ENCODE measurements at regions not wholly inside any gene's neighbourhood (a gene's known extent, or its start where the extent isn't known, plus 50 kb on each side); places are given as distances from the start of the nearest gene placed in this dataset.
A peak's percentile ranks its signal among the peaks of the same experiment; 100 is the strongest.

DNA sequence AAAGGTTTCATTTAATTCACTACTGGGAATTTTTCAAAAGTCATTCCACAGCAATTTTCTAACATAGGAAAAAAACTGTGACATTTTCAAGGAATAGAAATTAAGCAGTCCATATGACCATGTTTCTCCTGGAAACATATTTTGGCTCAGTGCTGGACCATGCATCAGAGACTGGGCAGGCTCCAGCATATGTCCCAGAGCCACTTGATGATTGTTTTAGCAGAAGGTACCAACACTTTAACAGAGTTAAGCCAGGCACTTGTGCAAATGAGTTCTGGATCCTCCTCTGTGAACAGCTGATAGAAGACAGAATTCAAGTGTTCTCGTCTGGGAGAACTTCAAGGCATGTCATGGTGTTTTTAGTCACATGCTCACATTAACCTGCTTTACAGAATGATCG, 516.3 kb downstream of the COL12A1 start:
- in situ Hi-C loops (cut with HindIII; ENCODE audit: low pct_unique_long_range_greater_than_20kb, low sequenced_read_pairs) = no loop called here
- DNase-seq (ENCODE audit: low read depth) = no peak

DNA sequence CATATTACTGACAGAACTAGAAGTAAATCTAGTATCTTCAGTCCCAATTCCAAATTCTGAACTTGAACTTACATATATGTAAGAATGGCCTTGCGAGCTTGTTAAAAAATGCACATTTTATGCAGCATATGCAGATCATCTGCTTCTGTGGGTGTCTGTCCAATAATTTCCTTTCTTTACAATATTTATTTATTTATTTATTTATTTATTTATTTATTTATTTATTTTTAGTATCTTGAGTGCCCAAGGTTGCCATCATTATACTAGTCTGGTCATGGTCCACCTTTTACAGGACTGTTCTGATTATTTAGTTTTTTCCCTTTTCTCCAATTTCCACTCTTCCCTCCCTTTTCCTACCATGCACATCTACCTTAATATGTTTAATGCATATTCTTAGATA, 528.4 kb downstream of the COL12A1 start:
- no peak for DNase-seq (ENCODE audit: low read depth)
- in situ Hi-C loops (cut with HindIII; ENCODE audit: low pct_unique_long_range_greater_than_20kb, low sequenced_read_pairs) = no loop called here

DNA sequence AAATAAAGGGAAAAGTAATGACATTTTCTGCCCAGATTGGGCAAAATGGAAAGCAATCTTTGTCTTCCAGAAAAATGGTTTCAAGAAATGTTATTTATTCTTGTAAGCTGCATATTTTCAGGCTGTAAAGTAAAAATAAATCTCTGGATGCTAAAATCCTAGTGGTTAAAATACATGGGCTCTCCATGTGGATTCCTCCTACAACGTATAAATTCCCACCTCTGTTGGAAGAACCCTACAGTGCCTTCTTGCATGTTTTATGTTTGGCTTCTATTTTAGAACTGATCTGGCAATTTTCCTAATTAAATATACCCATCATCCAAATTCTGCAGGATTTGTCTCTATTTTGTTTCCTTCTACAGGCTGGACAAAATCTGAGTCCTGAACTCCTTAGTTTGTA, 528.9 kb downstream of the COL12A1 start:
- no peak for DNase-seq (ENCODE audit: low read depth)
- in situ Hi-C loops (cut with HindIII; ENCODE audit: low pct_unique_long_range_greater_than_20kb, low sequenced_read_pairs) = no loop called here

DNA sequence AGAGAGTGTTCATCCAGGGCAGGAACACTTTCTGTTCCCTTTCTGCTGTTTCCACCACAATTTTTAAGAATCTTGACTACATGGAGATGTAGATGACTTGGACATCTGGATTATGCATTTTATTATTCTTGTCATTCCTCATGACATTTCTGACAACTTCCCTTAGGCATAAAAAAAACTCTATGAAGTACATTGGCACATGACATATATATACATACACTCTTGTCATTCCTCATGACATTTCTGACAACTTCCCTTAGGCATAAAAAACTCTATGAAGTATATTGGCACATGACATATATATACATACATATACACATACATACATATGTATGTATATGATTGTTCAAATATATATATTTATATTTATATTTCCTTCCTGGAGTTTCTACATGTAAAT, 531.5 kb downstream of the COL12A1 start:
- in situ Hi-C loops (cut with HindIII; ENCODE audit: low pct_unique_long_range_greater_than_20kb, low sequenced_read_pairs) = no loop called here
- no peak for DNase-seq (ENCODE audit: low read depth)

DNA sequence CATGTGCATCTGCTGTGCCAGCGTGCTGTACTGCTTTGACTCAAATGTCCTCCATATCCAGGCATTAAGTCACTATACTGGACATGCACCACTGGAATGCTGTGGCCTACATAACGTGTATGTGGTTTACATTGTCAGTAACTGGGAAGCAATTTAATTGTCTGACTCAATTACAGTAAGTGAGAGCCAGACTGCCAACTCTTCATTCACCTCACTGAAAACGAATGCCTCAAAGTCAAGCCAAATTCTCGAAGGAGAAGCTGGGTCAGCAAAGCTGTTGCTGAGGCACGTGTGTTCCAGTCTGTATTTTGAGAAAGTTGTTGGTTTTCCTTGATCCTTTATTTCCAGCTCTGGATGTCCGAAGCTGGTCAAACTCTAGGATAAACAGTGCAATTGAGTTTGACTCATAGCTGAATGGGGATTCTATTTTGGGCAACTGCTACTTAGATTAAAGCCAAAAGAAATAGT, 534.3 kb downstream of the COL12A1 start:
- no peak for DNase-seq (ENCODE audit: low read depth)
- in situ Hi-C loops (cut with HindIII; ENCODE audit: low pct_unique_long_range_greater_than_20kb, low sequenced_read_pairs) = no loop called here

DNA sequence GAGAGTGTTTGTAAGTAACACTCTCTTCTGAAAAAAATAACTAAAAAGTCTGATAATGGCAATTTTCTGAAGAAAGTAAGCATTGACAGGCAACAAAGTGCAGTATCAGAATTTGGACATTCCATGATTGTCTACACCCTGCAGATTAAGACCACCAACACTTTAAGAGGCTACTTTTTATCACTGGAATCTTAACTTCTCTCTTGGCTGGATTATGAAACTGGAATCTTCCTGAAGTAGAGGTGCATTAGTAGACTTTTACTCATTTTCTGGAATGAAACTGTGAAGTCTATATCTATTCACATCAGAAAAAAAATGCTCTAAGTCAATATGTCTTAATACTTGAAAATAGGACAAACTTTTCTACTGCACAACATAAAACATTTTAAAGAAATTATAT, 547.5 kb downstream of the COL12A1 start:
- in situ Hi-C loops (cut with HindIII; ENCODE audit: low pct_unique_long_range_greater_than_20kb, low sequenced_read_pairs) = no loop called here
- no peak for DNase-seq (ENCODE audit: low read depth)

DNA sequence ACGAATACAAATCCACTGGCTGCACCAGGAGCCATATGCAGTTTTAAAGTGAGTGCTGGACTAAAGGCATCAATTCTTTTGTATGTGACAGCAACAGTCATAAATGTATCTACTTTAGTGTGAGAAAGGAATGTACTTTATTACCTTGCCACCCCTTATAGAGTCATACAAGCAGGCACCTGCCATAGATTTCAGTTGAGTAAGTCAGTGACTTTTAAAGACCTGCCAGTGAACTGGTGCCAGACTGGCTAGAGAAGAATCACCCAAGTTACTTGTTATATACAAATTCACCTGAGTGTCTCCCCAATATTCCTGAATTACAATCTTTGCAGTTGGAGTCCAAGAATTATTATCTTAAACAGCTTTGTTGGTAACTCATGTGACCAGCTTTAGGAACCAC, 547.9 kb downstream of the COL12A1 start:
- no peak for DNase-seq (ENCODE audit: low read depth)
- in situ Hi-C loops (cut with HindIII; ENCODE audit: low pct_unique_long_range_greater_than_20kb, low sequenced_read_pairs) = no loop called here

DNA sequence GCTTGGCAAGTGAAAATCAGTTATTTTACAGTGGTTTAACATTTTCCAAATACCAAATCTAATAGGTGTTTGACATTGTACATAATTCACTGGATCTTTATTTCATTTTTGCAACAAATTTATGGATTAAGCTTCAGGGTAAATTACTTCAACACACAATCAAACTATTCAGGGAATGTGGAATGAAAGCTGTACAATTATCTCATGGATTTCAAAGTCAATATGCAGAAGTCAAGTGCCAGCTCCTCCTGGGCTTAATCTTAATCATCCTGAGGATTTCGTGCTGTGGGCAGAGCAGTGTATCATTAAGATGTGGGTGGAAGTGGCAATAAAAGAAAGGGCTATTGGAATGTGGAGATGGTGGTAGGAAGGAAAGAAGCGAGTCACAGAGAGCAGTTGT, 548.8 kb downstream of the COL12A1 start:
- no peak for DNase-seq (ENCODE audit: low read depth)
- in situ Hi-C loops (cut with HindIII; ENCODE audit: low pct_unique_long_range_greater_than_20kb, low sequenced_read_pairs) = no loop called here

DNA sequence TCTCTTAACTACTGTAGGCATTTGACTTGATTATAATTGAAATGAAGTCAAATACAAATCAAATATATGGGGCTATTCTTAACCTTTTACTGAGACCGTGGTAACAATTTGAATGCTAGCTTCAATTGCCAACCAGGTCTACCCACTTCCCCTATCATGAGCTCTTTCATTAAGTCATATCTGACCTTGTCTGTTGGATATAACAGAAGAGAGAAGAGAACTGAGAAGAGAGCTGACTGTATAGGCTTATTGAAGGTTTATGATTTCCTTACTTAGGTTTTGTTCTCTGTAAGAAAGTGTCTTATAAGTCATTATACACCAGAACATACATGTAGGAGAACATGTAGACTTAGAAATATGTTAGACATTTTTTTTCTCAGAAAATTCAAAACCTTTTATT, 549.4 kb downstream of the COL12A1 start:
- DNase-seq (ENCODE audit: low read depth) = no peak
- in situ Hi-C loops (cut with HindIII; ENCODE audit: low pct_unique_long_range_greater_than_20kb, low sequenced_read_pairs) = no loop called here

DNA sequence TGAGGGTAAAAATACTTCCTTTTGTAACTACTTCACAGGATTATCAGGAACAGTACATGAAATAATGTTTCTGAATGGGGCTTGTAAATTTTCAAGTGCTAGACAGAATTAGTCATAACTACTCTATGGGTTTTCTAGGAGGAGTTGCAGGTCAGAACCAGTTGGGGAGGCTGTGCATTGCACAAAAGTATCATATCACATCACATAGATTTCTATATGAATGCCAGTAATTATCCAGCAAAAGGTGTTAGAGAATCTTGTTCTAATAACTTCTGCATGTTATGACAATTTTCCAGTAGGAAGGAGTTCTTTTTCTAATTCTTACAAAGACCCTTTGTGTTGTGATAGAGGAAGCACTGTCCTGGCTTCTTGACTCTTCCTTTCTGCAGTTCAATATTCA, 551.6 kb downstream of the COL12A1 start:
- in situ Hi-C loops (cut with HindIII; ENCODE audit: low pct_unique_long_range_greater_than_20kb, low sequenced_read_pairs) = no loop called here
- DNase-seq (ENCODE audit: low read depth) = no peak

DNA sequence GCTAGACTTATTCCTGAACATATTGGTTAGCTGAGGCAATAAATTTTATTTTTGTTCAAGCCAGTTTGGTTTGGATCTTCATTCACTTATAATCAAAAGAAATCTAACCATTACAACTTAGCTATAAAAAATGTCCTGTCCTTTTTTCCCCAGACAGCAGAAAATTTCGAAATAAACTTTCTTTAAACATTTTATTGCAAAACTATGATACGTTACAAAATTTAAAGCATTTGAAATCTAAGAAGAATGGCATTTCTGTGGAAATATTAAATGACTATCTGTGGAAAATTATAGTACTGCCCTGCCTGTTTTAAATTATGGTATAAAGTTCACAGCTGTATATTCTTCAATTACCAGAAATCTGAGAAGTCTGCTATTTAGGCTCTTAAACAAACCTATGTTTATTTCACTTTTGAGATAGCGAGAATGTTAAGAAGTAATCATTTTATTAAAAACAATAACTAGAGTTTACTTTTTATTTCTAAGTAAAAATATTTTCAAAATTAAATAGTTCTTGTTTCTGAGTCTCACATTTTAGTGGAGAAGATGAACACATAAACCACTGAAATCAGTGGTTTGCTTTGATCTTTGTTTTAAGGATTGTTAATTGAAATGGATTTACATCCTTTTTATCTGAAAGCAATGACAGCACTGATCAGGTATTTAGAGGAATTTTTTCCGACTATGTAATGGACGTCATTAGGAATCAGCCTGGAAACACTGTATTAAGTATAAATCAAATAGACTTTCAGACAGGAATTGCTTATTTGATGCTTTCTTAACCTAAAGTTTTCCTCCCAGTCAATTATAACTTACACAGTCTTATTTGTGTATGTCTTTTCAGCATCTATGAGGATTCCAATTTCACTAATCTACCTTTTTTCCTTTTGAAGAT, 553.7 kb downstream of the COL12A1 start:
- DNase-seq (ENCODE audit: low read depth) = no peak
- in situ Hi-C loops (cut with HindIII; ENCODE audit: low pct_unique_long_range_greater_than_20kb, low sequenced_read_pairs) = no loop called here

DNA sequence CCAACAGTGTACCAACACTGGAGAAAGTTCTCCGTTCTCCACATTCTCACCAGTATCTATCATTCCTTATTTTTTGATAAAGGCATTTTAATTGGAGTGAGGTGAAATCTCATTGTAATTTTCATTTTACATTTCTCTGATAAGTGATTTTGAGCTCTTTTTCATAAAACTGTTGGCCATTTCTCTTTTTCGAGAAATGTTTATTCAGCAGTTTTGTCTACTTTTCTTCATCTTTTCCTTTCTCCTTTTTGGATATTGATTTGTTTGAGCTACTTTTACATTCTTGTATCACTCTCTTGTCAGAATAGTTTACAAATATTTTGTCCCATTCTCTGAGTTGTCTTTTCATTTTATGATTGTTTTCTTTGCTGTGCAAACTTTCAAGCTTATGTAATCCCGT, 555.2 kb downstream of the COL12A1 start:
- in situ Hi-C loops (cut with HindIII; ENCODE audit: low pct_unique_long_range_greater_than_20kb, low sequenced_read_pairs) = no loop called here
- no peak for DNase-seq (ENCODE audit: low read depth)

DNA sequence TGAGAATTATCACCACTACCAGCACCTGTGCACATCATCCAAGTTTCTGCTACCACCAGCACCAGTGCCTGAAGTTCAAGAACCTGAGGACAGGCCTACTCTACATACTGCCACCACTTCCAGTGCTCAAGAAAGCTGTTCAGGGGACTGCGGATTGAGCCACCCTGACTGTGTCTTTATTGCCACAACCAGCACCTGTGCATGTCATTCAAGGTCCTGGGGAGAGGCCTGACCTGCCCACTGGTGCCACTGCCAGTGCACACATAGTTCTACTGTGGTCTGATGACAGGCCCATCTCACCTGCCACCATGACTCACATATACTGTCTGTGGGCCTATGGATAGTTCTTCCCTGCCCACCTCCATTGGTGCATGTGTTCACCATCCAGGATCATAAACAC, 559.4 kb downstream of the COL12A1 start:
- in situ Hi-C loops (cut with HindIII; ENCODE audit: low pct_unique_long_range_greater_than_20kb, low sequenced_read_pairs) = no loop called here
- DNase-seq (ENCODE audit: low read depth) = no peak

DNA sequence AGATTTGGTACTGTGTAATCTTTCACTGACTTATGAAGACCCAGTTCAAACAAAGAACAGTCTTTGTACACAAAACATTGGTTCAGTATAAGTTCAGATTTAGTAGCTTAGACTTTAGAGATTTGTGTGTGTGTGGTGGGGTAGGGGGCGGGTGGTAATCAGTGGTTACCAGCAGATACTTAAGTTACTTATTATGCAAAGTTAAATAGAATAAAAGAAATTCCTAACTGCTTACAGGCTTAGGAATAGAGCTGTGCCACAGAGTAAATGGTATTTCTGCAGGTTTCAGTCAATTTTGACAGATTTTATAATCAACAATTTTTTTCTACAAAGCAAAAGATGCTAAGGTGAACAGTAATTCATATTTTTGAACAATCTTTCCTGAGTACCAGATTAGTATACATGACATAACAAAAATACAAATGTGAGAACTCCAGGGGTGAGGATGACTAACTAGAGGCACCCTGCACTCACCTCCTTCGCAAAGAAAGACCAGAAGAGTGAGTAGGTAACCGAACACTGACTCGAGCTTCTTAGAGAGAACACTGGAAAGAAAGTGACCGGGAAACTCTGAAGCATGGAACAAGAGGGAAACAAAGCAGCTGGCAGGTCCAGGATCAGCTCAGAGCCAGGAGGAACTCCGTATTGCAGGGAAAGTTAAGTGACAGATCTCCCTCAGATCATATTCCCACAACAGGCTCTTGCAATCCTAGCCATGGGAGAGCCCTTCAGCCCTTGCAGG, 560.6 kb downstream of the COL12A1 start:
- in situ Hi-C loops (cut with HindIII; ENCODE audit: low pct_unique_long_range_greater_than_20kb, low sequenced_read_pairs) = no loop called here
- DNase-seq (ENCODE audit: low read depth) = no peak

DNA sequence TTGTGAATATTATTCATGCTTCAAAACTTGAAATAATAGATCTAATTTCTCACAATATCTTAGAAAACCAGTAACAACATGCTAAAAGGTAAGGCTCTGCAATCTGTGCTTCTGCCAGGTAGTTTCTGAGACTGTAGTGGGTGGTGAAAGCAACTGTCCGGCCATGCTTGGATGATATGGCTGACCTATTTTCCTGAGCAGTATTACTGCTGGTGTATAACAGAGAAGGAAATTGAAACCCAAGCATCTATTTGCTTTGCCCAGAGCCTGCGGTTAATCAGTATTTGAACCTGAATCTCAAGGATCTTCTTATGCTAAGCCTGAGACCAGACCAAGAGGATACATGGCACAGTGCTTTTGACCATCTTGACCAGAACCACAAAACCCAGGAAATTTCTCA, 563.8 kb downstream of the COL12A1 start:
- in situ Hi-C loops (cut with HindIII; ENCODE audit: low pct_unique_long_range_greater_than_20kb, low sequenced_read_pairs) = no loop called here
- no peak for DNase-seq (ENCODE audit: low read depth)

DNA sequence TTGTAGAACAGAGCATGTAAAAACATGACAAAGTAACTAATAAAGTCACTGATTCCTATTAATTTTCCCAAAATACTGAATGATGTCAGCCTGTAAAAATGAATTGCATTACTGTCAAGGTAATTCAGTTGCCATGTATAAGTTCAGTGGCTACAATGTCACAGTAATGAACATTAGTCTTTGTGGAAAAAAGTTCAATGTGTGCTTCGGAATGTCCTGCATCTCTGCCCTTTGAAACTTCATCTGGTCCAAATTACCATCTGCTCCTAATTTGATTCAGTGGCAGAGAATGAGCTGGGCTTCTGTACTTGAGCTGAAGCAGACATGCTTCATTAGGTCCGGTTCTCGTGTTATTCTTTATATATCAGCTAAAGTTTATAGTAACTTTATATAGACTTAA, 567.4 kb downstream of the COL12A1 start:
- in situ Hi-C loops (cut with HindIII; ENCODE audit: low pct_unique_long_range_greater_than_20kb, low sequenced_read_pairs) = no loop called here
- no peak for DNase-seq (ENCODE audit: low read depth)

DNA sequence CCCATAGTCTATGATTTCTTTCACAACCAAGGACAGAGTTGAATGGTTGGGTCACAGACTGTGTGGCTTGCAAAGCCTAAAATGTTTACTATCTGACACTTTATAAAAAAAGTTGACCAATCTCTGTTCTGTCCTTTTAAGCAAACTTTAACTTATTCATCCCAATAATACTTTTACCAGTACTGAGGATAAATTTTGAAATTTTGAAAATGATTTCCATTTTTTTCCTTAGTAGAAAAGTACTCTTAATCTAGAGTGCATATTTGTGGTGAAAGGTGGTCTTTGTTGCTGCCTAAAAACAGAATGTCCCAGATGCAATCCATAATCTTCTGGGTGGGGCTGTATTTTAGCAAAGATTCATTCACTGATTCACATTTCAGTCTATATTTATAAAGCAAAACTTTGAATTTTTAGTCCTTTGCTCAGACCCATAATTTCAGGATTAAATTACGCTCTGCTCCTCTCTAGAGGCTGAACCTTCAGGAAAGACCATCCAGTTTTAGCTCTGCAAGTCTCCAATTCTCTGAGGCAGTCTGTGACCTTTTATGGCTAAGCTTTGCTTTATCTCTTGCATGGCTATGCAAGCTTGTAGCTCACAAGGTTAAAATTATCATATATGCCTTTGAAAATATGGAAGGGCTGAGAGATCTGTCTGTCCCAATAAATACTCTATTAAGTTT, 573.5 kb downstream of the COL12A1 start:
- in situ Hi-C loops (cut with HindIII; ENCODE audit: low pct_unique_long_range_greater_than_20kb, low sequenced_read_pairs) = no loop called here
- no peak for DNase-seq (ENCODE audit: low read depth)

DNA sequence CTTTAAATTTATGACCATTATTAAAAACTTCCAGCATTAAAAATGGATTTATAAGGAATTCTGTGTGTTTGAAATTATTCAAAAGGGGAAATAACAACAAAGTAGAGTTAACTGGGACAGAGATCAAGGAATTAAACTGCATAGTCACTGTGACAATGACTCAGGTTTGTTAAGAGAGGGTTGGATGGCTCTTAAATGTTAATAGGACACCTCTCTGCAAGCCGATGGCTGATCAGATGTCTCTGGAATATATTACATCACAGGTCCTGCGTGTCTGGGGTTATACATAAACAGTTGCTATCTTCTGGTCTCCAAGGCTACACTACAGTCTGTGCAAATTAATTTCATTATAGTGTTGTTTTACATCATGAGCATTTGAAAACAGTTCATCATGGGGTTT, 574.3 kb downstream of the COL12A1 start:
- DNase-seq (ENCODE audit: low read depth) = peak; percentile 66
- in situ Hi-C loops (cut with HindIII; ENCODE audit: low pct_unique_long_range_greater_than_20kb, low sequenced_read_pairs) = no loop called here

DNA sequence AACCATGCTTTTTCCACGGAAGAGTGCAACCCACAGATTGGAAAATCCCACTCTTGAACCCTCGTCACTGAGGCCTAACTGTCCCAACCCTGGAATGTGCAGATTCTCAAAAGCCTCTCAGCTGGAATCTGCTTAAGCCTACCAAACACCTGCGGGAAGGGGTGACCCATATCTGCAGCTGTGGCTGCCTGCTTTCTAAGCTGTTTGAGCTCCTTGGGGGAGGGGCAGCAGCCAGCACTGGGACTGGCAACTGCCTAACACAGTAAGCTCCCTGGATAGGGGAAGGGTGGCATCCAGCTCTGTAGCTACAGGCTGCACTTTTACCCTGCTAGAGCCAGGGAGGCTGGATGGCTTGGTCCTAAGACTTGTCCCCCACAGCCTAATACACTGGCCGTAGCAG, 579.6 kb downstream of the COL12A1 start:
- no peak for DNase-seq (ENCODE audit: low read depth)
- in situ Hi-C loops (cut with HindIII; ENCODE audit: low pct_unique_long_range_greater_than_20kb, low sequenced_read_pairs) = no loop called here
